ENCODE measurements at regions not wholly inside any gene's neighbourhood (a gene's known extent, or its start where the extent isn't known, plus 50 kb on each side); places are given as distances from the start of the nearest gene placed in this dataset.
"Not testable (repeated sequence)": the region's sequence is repeated elsewhere in the genome, so short reads cannot be mapped to it uniquely, and the experiment has no call there.

GRCh38 chr17:14604591-14605266, 303.8 kb downstream of the HS3ST3B1 start:
- DNase-seq (ENCODE audit: low read depth in 1 of 2, low spot score in 1 of 2) = no peak
- in situ Hi-C loops (cut with HindIII; ENCODE audit: low pct_unique_long_range_greater_than_20kb, low sequenced_read_pairs) = no loop called here
- TF ChIP-seq JUND (IDR thresholded peaks at IDR 0.05; ENCODE audit: low read depth) = no peak

GRCh38 chr17:14596224-14596623, 295.3 kb downstream of the HS3ST3B1 start:
- TF ChIP-seq JUND (IDR thresholded peaks at IDR 0.05; ENCODE audit: low read depth) = no peak
- in situ Hi-C loops (cut with HindIII; ENCODE audit: low pct_unique_long_range_greater_than_20kb, low sequenced_read_pairs) = no loop called here
- no peak for DNase-seq (ENCODE audit: low read depth in 1 of 2, low spot score in 1 of 2)

- no peak for TF ChIP-seq JUND (IDR thresholded peaks at IDR 0.05; ENCODE audit: low read depth)
- in situ Hi-C loops (cut with HindIII; ENCODE audit: low pct_unique_long_range_greater_than_20kb, low sequenced_read_pairs) = no loop called here
- no peak for DNase-seq (ENCODE audit: low read depth in 1 of 2, low spot score in 1 of 2)
Observed at GRCh38 chr17:14595656-14596055, 294.8 kb downstream of the HS3ST3B1 start.

- no peak for TF ChIP-seq JUND (IDR thresholded peaks at IDR 0.05; ENCODE audit: low read depth)
- DNase-seq (ENCODE audit: low read depth in 1 of 2, low spot score in 1 of 2) = no peak
- in situ Hi-C loops (cut with HindIII; ENCODE audit: low pct_unique_long_range_greater_than_20kb, low sequenced_read_pairs) = no loop called here
Observed at GRCh38 chr17:14594690-14595089, 293.8 kb downstream of the HS3ST3B1 start.

- in situ Hi-C loops (cut with HindIII; ENCODE audit: low pct_unique_long_range_greater_than_20kb, low sequenced_read_pairs) = no loop called here
- no peak for DNase-seq (ENCODE audit: low read depth in 1 of 2, low spot score in 1 of 2)
- TF ChIP-seq JUND (IDR thresholded peaks at IDR 0.05; ENCODE audit: low read depth) = no peak
Observed at GRCh38 chr17:14593956-14594355, 293.1 kb downstream of the HS3ST3B1 start.

GRCh38 chr17:14590459-14591250, 289.8 kb downstream of the HS3ST3B1 start:
- no peak for TF ChIP-seq JUND (IDR thresholded peaks at IDR 0.05; ENCODE audit: low read depth)
- in situ Hi-C loops (cut with HindIII; ENCODE audit: low pct_unique_long_range_greater_than_20kb, low sequenced_read_pairs) = no loop called here
- DNase-seq (ENCODE audit: low read depth in 1 of 2, low spot score in 1 of 2) = no peak

GRCh38 chr17:14585099-14585498, 284.2 kb downstream of the HS3ST3B1 start:
- DNase-seq (ENCODE audit: low read depth in 1 of 2, low spot score in 1 of 2) = no peak
- in situ Hi-C loops (cut with HindIII; ENCODE audit: low pct_unique_long_range_greater_than_20kb, low sequenced_read_pairs) = no loop called here
- no peak for TF ChIP-seq JUND (IDR thresholded peaks at IDR 0.05; ENCODE audit: low read depth)

- in situ Hi-C loops (cut with HindIII; ENCODE audit: low pct_unique_long_range_greater_than_20kb, low sequenced_read_pairs) = no loop called here
- DNase-seq (ENCODE audit: low read depth in 1 of 2, low spot score in 1 of 2) = peak in 1 of 2 experiments; percentile 21
- no peak for TF ChIP-seq JUND (IDR thresholded peaks at IDR 0.05; ENCODE audit: low read depth)
Observed at GRCh38 chr17:14582996-14583395, 282.1 kb downstream of the HS3ST3B1 start.

GRCh38 chr17:14581186-14581830, 280.4 kb downstream of the HS3ST3B1 start:
- no peak for DNase-seq (ENCODE audit: low read depth in 1 of 2, low spot score in 1 of 2)

GRCh38 chr17:14580499-14580898, 279.6 kb downstream of the HS3ST3B1 start:
- DNase-seq (ENCODE audit: low read depth in 1 of 2, low spot score in 1 of 2) = no peak
- no peak for TF ChIP-seq JUND (IDR thresholded peaks at IDR 0.05; ENCODE audit: low read depth)
- in situ Hi-C loops (cut with HindIII; ENCODE audit: low pct_unique_long_range_greater_than_20kb, low sequenced_read_pairs) = no loop called here

More at GRCh38 chr17:14581186-14581830, 280.4 kb downstream of the HS3ST3B1 start:
- in situ Hi-C loops (cut with HindIII; ENCODE audit: low pct_unique_long_range_greater_than_20kb, low sequenced_read_pairs) = no loop called here
- TF ChIP-seq JUND (IDR thresholded peaks at IDR 0.05; ENCODE audit: low read depth) = no peak

GRCh38 chr17:14579716-14580115, 278.8 kb downstream of the HS3ST3B1 start:
- no peak for DNase-seq (ENCODE audit: low read depth in 1 of 2, low spot score in 1 of 2)
- in situ Hi-C loops (cut with HindIII; ENCODE audit: low pct_unique_long_range_greater_than_20kb, low sequenced_read_pairs) = no loop called here
- TF ChIP-seq JUND (IDR thresholded peaks at IDR 0.05; ENCODE audit: low read depth) = no peak

GRCh38 chr17:14575471-14575953, 274.6 kb downstream of the HS3ST3B1 start:
- DNase-seq (ENCODE audit: low read depth in 1 of 2, low spot score in 1 of 2) = no peak
- no peak for TF ChIP-seq JUND (IDR thresholded peaks at IDR 0.05; ENCODE audit: low read depth)
- in situ Hi-C loops (cut with HindIII; ENCODE audit: low pct_unique_long_range_greater_than_20kb, low sequenced_read_pairs) = no loop called here

GRCh38 chr17:14560325-14560724, 259.4 kb downstream of the HS3ST3B1 start:
- in situ Hi-C loops (cut with HindIII; ENCODE audit: low pct_unique_long_range_greater_than_20kb, low sequenced_read_pairs) = not testable (repeated sequence)

More at GRCh38 chr17:14560325-14560724, 259.4 kb downstream of the HS3ST3B1 start:
- not testable (repeated sequence) for DNase-seq (ENCODE audit: low read depth in 1 of 2, low spot score in 1 of 2)
